ENCODE measurements at regions not wholly inside any gene's neighbourhood (a gene's known extent, or its start where the extent isn't known, plus 50 kb on each side); places are given as distances from the start of the nearest gene placed in this dataset.

DNA sequence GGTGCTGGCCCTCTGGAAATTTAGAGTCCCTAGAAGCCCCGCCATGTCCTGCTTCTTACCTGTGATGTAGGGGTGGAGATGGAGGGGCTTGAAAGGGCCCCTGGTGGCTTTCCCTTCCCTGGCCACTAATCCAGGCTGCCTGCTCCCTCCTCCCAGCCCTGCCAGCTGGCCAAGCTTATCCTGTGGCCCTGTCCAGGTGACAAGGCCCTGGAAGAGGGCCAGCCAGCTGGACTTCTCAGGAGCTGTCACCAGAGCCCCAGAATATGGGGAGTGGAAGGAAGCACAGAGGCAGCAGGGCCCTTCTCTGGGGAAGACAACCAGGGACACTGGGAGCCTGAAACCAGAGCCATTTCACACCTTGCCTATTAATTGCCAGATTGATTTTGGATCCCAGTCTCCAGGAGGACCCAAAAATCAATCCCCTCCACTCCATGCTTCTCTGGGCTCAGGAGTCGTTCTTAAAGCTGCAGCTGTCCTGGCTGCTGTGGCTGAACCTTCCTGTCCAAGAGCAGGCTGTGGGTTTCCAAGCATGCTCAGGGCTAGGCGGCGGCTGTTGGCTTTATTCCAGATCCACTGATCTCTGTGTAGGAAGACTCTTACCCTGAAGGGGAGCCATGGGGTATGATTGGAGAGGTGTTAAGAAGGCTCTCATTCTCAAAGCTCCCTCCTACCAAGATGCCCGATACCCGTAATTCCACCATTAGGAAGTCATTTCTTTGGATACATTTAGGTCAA lies 52.6 kb upstream of the PCBD1 start:
- TF ChIP-seq POLR2AphosphoS5 (IDR thresholded peaks at IDR 0.05; ENCODE audit: low read depth, low read length) (no peak), TAF1 (IDR thresholded peaks at IDR 0.05; ENCODE audit: borderline replicate concordance, insufficient read depth, low read length) (no peak), SIN3A (IDR thresholded peaks at IDR 0.05; ENCODE audit: borderline replicate concordance, insufficient read depth, low read length) (no peak), FOXP2 (optimal IDR thresholded peaks at IDR 0.05; ENCODE audit: borderline replicate concordance, extremely low read depth, extremely low read length, insufficient read depth) (no peak)
- TF ChIP-seq, protein P1, sequence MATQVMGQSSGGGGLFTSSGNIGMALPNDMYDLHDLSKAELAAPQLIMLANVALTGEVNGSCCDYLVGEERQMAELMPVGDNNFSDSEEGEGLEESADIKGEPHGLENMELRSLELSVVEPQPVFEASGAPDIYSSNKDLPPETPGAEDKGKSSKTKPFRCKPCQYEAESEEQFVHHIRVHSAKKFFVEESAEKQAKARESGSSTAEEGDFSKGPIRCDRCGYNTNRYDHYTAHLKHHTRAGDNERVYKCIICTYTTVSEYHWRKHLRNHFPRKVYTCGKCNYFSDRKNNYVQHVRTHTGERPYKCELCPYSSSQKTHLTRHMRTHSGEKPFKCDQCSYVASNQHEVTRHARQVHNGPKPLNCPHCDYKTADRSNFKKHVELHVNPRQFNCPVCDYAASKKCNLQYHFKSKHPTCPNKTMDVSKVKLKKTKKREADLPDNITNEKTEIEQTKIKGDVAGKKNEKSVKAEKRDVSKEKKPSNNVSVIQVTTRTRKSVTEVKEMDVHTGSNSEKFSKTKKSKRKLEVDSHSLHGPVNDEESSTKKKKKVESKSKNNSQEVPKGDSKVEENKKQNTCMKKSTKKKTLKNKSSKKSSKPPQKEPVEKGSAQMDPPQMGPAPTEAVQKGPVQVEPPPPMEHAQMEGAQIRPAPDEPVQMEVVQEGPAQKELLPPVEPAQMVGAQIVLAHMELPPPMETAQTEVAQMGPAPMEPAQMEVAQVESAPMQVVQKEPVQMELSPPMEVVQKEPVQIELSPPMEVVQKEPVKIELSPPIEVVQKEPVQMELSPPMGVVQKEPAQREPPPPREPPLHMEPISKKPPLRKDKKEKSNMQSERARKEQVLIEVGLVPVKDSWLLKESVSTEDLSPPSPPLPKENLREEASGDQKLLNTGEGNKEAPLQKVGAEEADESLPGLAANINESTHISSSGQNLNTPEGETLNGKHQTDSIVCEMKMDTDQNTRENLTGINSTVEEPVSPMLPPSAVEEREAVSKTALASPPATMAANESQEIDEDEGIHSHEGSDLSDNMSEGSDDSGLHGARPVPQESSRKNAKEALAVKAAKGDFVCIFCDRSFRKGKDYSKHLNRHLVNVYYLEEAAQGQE (IDR thresholded peaks at IDR 0.05; ENCODE audit: insufficient read depth in 1 of 2, low read depth in 2 of 2, low read length in 2 of 2), result no peak

All from PFSK-1 (cell line).